Glomerular visceral epithelial cell (primary cell): ENCODE measurements at regions not wholly inside any gene's neighbourhood (a gene's known extent, or its start where the extent isn't known, plus 50 kb on each side); places are given as distances from the start of the nearest gene placed in this dataset.

Experiments used
- DNase-seq: peaks from one replicate; pipeline ENCODE4 v3.0.0-alpha.2; 2016; ENCODE audit errors: extremely low spot score

DNA sequence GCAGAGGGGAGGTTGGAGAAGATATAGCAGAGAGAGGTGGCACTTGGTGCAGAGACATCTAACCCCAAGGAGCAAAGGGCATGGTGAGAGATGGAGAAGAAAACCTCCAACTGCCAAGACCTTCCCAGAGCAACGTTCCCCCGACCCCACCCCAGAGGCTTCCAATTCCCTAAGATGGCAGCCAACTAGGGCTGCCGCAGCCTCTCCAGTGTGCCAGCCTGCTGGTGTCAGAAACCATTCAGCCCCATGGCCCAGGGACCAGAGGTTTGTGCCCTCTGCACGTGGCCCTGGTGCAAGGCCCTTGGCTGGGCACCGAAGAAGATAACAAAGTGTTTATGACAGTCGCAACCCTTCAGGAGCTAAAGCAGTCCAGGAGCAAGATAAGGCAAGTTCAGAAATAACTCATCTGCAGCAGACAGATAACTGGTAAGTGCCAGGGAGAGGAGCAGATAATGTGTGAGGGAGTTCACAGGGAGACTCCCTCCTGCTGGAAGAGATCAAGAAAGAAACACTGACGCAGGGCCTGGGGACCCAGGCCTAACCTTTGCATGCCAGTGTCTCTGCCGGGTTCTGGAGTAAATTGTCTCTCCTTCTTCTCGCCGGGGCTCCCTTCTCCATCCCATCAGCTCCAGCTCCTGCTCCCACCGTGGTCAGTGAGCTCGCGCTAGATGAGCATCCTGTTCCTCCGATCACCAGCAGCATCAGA, 66.1 kb upstream of the ID2 start:
- no peak for DNase-seq

DNA sequence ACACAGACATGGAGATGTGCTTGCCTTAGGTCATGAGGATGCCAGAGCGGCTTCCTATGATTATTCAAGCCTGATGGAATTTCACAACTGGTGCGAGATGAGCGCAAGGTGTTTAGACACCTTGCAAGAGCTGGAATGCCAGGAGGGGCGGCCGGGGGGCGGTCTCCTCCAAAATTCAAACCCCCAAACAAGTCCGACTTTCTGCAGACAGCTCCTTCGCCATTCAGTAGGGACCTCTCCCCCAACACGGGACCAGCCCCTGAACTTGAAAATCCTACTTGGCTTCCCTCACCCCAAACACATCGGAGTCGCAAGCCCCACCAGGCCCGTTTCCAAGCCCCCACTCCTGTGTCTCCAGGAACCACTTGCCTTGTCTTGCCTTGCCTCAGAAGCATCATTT, 64.8 kb upstream of the ID2 start:
- DNase-seq: no peak

DNA sequence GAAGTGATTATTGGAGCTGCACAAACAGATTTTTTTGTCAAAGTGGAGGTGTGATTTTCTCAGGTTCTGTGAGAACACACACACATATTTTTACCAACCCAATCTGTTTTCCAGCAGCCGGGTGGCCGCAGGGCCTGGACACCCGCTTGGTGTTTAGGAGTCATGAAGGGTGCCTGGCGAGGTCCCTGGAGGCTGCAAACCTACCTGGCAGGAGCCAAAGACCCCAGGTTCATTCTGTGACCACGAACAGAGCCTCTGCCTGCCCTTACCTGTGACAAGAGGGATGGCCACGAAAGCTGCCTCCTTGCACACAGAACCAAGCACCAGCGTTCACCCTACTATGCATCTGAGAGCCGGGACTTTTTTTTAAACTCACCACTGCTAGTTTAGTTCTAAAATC, 64.3 kb upstream of the ID2 start:
- no peak for DNase-seq

DNA sequence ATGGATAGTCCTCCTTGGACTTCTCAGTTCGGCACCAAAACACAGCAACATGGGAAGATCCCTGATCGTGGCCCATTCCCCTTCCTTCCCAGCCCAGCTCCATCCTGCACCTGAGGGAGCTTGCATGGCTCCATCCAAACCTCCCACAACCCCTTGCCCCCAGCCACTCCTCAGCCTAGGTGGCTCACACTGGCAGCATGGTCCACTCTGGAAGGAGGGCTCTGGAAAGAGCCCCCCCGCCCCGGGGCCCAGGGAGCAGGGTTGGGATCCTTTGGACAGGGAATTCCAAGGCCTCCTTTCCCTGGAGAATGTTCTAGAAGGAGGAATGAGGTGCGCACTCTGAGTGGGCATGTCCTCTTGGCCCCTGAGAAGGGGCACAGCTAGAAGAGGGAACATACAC, 62.8 kb upstream of the ID2 start:
- DNase-seq: no peak

DNA sequence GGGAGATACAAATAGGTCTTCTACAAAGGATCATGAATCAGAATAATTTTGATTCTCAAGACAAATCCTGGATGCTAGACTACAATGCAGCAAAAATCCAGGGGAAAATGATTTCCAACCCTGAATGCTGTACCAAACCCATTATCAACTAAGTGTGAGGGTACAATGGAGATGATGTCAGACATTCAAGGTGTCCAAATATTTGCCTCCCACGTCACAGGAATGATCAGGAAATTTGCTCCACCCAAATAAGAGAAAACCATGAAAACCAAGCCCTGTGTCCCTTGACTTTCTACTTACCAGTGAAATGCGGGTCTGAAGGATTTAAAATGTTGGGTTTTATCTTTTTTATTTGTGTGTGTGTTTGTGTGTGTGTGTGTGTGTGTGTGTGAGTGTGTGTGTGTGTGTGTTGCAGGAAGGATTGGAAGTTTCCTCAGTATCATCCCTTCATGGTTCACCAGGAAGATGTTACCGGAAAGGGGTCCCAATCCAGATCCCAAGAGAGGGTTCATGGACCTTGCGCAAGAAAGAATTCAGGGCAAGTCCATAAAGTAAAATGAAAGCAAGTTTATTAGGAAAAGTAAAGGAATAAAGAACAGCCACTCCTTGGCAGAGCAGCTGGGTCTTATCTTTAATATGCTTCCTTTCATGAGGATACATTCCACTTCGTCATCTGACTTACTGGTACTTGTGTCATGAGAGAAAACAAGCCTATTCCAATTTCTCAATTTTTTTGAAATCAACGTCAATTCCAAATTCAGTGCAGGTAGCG, 61.1 kb upstream of the ID2 start:
- no peak for DNase-seq

DNA sequence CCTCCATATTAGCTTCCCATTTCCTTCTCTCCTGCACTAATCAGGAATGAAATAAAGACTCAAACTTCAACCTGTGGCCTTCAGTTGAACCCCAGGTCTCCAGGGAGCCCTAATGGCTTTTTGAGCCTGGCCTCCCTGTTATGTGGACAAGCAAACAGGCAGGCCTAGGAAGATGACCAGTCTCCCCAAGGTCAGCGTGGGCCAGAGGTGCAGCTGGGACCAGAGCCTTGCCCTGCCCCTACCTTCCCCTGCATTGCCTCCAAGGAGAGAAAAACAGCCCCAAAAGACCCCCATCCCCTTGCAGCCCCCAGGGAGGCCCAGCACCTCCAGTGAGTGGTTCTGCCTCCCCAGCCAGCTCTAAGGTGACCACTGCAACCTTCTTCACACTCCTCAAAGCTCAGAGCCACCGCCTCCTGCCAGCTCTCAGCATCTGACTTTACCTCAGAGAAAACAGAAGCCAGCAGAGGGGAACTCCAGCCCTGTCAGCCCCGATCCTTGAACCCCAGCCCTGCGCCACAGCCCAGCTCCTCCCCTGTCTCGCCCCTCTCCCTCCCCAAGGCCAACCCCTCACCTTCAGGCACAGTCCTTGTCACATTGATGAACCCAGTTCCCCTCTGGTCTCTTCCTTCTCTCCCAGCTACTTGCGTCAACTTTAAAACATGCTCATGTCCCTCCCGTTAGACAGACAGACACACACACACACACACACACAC, 59.5 kb upstream of the ID2 start:
- DNase-seq: no peak

DNA sequence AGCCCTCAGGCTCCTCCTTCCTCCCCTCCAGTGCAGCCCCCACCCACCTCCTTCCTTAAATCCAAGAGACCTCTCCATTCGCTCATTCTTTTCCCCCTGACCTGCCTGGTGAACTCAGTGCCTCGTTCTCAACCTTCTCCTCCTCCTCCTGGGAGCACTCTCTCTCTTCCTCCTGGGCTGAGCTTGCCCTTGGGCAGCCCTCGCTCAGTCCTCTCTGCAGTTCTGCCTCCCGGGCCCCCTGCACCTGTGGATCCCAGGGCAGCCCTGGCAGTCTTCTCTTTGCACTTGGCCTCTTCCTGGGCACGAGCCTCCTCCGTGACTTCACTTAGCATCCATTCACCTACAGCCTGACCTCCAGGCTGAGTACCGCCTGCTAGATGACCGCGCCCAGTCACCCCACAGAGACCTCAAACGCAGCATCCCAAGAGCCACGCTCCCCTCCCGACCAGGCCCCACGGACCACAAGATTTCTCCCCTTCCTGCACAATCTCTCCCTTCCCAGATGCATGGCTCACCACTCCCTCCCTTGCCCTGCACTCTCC, 58.9 kb upstream of the ID2 start:
- no peak for DNase-seq

DNA sequence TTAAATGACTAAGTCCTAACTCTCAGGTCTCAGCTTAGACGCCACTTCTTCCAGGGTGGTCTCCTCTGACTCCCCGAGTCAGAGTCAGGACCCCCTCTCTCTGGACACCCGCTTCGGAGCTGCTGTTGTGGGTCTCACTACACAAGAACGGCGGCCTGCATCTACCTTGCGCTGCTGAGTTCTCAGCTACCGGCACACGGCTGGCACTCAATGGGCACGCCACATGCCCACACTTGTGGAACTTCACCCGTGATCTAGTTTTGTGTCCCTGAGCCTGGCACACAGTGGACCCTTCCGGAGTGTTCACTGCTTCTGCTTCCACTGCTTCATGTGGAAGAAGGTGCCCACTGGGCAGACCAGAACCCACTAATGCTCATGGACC, 58.3 kb upstream of the ID2 start:
- no peak for DNase-seq

DNA sequence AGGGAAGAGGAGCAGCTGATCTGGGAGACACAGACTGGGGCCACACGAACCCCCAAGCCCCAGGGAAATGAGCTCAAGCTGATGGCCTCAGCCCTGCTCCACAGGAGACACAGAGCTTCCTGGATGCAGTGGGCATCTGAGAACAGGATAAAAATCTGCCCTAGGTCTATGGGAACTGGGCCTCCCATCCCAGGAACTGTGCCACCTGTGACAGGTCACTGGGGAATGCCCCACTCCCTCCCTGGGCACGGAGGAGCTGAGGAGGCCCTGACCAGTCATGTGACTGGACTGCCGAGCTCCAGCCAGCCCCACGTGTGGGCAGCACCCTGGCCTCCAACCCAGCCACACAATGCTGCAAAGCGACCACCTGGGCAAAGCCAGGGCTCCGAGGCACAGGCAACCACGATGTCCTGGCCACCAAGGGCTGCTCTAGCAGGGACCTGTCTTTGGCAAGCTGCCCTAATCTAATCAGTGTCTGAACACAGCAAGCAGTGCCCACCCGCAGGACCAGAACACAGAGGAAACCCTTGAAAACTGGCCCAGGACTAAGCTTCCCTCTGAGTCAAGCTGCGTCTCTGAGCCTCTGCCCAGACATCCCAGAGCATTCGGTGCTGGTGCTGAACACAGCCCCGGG, 57.8 kb upstream of the ID2 start:
- DNase-seq: no peak

DNA sequence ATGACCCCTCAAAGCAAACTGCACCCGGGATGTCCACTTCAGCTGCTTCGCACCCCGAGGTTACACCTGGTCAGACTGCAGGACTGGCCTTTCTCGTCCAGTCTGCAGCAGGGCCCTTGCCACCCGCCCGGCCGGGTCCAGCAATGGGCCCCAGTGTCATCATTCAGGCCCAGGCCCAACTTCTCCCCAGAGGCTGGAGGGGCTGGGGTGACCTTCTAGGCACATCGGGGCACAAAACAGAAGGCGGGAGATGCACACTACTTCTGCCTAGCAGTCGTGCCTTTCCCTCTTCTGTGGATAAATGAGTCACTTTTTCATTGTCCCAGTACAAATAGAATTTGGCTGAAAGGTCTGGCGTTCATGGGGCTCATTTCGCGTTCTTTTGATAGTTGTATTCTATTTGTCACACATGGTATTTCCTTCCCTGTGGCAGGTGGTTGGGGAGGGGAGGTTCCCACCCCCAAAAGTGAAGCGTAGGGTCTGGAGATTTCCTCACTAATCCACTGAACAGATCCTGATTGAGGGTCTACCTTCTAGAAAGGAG, 56.9 kb upstream of the ID2 start:
- no peak for DNase-seq

DNA sequence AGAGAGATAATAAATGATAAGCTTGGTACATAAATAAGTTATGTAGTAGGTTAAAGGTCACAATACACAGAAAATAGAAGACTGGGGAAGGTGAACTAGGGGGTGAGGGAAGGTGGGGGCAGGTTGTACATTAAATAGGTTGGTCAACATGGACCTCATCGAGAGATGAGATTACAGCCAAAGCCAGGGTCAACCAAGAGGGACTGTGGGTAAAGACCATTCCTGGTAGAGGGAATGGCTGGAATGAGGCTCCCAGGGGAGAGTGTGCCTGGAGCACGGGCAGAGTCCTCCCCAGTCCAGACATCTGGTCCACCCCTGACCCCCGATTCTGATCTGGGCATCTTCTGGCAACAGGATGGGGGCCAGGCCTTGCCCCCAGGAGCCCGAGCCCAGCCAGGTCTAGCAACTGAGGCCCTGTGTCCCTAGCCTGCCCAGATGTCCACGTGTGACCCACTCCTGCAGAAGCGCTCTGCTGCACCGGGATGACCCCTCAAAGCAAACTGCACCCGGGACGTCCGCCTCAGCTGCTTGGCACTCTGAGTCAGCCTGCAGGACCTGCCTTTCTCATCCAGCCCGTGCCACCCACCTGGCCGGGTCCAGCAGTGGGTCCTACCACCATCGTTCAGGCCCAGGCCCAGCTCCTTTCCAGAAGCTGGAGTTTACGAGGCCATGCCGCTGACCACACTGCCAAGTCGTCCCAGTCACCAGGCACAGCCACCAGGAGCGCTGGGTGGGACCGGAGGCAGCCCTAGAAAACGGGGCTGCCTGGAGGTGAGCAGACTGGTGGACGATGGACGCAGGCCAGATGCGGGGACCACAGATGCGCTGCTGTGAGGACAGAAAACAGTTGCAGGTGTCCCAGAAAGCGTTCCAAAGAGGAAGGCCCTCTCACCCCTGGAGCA, 56.2 kb upstream of the ID2 start:
- DNase-seq: no peak

DNA sequence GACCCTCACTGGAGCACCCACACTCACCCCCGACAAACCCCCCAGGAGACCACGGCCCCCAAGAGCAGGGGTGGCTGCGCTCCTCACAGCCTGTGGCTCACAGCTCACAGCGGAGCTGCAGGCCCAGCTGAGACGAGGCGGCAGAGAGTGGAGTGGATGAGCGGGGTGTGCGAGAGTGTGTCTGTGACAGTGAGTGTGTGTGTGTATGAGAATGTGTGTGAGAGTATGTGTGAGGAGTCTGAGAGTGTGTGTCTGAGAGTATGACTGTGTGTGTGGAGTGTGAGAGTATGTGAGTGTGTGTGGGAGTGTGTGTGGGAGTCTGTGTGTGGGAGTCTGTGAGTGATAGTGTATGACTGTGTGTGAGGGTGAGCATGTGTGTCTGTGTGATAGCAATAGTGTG, 55.3 kb upstream of the ID2 start:
- DNase-seq: no peak

DNA sequence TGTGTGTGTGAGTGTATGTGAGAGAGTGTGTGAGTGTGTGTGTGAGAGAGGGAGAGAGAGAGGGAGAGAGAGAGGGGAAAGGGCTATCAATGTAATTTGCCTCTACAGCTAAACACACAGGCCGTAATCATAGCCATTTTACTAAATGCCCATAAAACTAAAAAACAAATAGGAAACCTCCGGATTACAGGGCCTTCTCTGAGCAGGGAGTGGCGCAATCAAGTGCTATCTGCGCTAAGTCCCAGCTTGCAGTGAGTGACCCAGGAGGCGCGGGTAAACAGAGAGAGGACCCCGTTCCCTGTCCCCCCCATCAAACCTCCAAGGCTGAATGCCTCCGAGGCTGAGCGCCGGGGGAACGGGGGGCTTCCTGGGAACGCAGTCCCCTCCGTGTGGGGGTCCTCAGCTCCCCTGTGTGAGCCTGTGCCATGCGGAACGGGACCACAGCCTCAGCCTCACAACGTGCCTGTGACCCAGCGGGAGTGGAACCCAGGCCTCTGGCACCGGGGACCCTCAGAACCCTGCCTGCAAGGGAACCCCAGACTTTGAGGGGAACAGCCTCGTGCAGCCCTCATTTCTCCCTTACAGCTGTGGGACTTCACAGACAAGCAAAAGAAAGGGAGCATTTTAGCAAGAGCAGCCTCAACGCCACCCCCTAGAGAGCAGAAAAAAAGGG, 54.7 kb upstream of the ID2 start:
- DNase-seq: no peak

DNA sequence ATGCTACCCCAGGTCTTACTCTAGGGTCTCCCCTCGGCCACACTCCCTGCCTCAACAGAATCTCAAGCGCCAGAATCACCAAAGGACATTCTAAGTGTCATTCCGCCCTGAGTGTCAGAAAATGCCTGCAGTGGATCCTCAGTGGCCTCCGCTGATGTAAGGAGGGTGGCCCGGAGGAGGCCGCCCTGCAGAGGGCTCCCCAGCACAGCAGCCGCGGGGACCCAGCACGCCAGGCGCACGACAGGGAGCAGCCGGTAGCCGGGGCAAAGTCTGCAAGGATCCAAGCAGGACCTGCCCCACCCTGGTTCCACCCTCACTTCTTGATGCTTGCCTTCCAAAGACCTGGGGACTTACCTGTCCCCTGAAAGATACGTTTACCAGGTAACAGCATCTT, 54.2 kb upstream of the ID2 start:
- no peak for DNase-seq

DNA sequence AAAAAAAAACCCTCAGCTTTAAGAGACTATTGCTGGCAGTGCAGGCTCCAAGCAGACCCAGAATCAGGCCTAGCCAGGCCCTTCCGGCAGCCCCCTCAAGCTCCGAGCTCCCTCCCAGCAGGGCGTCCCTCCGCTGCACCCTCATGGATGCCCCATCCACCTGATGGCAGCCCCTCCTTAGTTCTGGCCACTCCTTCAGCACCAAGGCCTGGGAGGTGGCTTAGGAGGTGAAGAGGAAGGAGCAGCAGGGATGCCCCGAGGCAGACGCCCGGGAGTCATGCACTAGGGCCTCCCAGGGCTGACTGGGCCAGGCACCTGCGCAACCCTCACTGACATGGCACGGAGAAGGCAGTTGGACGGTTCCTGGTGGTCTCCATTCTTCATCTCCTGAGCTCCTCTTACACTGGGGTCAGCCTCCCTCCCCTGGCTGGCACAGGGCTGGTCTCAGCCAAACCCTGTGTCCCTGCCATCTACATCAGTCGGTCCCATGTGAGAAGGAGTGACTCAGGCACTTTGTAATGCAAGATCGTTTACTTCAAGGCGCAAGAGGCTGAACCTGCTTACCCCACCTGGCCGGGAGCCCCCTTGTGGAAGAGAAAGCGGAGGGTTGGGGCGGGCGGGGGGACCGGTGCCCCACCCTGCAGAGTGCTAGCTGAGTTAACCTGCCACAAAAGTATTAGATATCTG, 53.5 kb upstream of the ID2 start:
- DNase-seq: peak; percentile 34

DNA sequence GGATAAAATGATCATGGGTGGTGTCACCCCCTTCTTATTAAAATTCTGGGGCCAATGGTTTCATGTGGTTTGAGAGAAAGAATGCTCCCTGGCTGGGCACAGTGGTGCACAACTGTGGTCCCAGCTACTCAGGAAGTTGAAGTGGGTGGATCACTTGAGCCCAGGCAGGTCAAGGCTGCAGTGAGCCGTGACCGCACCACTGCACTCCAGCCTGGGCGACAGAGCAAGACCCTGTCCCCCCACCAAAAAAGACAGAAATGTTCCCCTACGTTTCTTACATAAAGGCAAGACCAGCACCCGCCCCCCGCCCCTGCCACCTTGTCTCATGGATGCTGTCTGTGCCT, 53.0 kb upstream of the ID2 start:
- DNase-seq: no peak

DNA sequence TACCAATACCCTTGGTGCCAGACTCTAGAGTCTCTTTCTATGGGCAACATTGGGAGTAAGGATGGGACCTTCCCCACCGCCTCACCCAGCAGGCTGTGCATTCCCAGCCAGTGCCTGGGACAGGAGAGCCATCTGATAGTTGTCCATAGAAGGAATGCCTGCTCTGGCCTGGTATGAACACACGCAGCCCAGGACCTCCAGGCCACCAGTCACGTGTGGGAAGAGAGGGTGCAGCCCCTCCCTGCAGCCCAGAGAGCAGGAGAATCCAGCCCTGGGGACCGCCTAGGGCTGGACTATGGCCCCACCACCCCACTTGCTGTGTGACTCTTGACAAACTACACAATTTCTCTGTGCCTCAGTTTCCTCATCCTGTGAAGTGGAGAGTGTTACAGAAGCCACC, 52.5 kb upstream of the ID2 start:
- DNase-seq: no peak

DNA sequence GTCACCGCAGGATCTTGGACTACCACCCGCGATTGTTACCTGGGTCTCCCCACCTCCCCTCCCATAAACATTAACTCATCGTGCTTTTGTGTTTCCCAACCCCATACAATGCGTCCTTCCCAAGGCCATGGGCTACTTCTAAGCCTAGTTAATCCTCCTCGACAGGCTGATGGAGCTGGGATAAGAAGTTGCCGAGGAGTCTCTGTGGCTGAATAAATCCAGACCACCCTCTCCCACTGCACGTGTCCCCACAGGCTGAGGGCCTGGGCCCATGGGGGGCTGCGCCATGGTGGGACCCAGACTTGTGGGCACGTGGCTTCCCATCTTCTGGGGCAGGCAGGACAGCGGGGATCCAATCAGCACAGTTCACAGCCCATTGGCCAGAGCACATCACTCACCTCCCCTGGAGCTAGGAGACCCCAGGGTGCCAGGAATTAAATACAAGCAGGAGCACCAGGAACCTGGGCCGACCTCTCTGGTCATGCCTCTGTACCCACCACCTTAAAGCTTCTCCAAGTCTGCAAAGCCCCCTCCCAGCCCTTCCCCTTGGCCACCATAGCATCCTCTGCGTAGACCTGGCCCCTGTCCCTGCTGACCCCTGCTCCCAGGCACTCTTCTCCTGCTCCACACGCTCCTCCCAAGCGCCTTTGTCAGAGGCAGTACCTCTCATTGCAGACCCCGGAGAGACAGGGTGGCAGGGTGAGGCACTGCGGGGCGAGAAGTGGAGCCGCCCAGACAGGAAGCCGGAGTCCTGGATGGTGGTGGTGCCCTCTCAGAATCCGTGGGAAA, 51.0 kb upstream of the ID2 start:
- DNase-seq: no peak

DNA sequence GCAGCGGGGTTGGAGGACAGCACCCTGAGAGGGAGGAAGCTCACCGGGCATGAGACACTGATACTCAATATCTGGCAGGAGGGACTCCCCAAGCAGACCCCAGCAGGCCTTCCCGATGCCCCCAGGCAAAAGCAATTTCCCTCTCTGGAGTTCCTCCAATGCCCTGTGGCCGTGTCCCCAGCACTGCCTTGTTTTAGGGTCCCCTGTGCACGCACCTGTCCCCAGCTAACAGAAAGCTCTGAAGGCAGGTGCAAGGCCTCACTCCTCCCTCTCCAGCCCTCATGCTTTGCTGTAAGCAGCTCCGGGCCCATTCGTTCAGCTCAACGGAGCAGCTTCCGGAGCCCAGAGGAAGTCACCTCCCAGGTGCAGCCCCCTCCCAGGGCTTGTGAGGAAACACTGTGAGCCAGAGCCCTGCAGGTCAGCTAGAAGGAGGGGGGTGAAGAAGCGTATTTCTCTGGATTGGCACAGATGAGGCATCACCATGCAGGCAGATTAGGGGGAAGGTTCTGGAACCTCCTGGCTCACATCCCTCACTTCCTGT, 50.3 kb upstream of the ID2 start:
- no peak for DNase-seq
